ENCODE measurements at regions not wholly inside any gene's neighbourhood (a gene's known extent, or its start where the extent isn't known, plus 50 kb on each side); places are given as distances from the start of the nearest gene placed in this dataset.
A peak's percentile ranks its signal among the peaks of the same experiment; 100 is the strongest.

DNA sequence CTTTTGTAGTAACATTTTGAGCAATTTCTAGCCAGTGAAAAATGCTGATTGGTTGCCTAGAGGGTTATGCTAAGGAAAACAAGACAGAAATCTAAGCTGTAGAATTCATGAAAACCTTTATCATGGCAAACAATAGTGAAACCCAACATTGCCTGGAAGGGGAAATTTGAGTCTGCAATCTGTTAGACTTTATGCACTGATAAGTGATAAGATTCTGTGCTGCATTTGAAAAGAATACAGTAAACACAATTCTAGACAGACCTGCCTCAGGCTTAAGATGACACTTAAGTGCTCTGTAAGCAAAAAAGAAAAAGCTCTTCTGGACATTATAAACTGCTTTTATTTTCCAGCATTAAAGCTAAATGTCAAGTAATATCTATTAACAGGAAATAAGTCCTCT, 519.3 kb downstream of the ISL1 start:
- Histone ChIP-seq H3K4me3 (ENCODE audit: low read depth, low read length) (no peak overlapping the region), H3K27me3 (ENCODE audit: control insufficient read depth, insufficient read depth, low read length) (no peaks in the 10 kb centered on the region), H3K9ac (ENCODE audit: low read length) (no peak overlapping the region), H3K4me1 (ENCODE audit: control insufficient read depth, insufficient read depth, low read length) (no peaks in the 10 kb centered on the region), H3K27ac (ENCODE audit: low read depth, low read length) (no peak overlapping the region), H3K36me3 (ENCODE audit: control insufficient read depth, insufficient read depth, low read length) (no peaks in the 10 kb centered on the region), H3K9me3 (ENCODE audit: control insufficient read depth, insufficient read depth, low read depth, low read length) (no peaks in the 10 kb centered on the region)

DNA sequence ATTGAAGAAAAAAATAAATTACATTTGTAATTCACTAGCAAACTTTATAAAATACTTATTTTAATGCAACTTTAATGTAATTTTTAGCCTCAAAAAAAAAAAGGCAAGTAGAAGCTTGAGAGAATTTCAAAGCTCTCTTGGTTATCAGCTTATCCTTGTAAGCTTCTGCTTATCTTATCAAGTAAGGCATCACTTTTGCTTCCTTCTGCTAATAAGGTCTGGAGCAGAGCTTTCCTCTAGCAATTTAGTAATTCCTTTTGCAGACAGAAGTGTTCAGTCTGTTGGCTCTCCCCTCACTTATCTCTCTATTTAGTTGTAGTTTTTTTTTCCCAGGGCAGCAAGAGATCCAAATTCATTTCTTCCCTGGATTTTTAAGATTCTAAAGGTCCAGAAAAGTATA, 525.0 kb downstream of the ISL1 start:
- no peak overlapping the region for H3K4me3 ChIP-seq (ENCODE audit: low read depth, low read length)
- no peaks in the 10 kb centered on the region for H3K9me3 ChIP-seq (ENCODE audit: control insufficient read depth, insufficient read depth, low read depth, low read length)
- H3K4me1 ChIP-seq (ENCODE audit: control insufficient read depth, insufficient read depth, low read length) = no peaks in the 10 kb centered on the region; the same call in 1 of the 2 replicates
- peak overlapping the region; percentile 57; the same call in 1 of the 2 replicates for H3K27ac ChIP-seq (ENCODE audit: low read depth, low read length)
- no peaks in the 10 kb centered on the region for H3K36me3 ChIP-seq (ENCODE audit: control insufficient read depth, insufficient read depth, low read length)
- no peak overlapping the region for H3K9ac ChIP-seq (ENCODE audit: low read length)
- no peaks in the 10 kb centered on the region for H3K27me3 ChIP-seq (ENCODE audit: control insufficient read depth, insufficient read depth, low read length)

DNA sequence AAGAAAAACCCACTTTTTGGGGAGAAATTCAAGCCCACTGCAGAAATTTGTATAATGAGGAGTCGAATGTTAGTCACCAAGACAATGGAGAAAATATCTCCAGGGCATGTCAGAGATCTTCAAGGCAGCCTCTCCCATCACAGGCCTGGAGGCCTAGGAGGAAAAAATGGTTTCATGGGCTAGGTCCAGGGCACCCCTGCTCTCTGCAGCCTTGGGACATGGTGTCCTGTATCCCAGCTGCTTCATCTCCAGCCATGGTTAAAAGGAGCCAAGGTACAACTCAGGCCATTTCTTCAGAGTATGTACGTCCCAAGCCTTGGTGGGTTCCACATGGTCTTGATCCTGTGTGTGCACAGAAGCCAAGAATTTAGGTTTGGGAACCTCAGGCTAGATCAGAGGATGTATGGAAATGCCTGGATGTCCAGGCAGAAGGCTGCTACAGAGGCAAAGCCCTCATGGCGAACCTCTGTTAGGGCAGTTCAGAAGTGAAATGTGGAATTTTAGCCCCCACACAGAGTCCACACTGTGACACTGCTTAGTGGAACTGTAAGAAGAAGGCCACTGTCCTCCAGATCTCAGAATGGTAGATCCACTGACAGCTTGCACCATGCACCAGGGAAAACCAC, 561.4 kb downstream of the ISL1 start:
- Histone ChIP-seq H3K4me1 (ENCODE audit: control insufficient read depth, insufficient read depth, low read length) (no peaks in the 10 kb centered on the region), H3K4me3 (ENCODE audit: low read depth, low read length) (no peak overlapping the region), H3K27me3 (ENCODE audit: control insufficient read depth, insufficient read depth, low read length) (no peaks in the 10 kb centered on the region), H3K27ac (ENCODE audit: low read depth, low read length) (no peak overlapping the region), H3K9me3 (ENCODE audit: control insufficient read depth, insufficient read depth, low read depth, low read length) (peaks cover 43% of the 10 kb centered on the region), H3K36me3 (ENCODE audit: control insufficient read depth, insufficient read depth, low read length) (no peaks in the 10 kb centered on the region), H3K9ac (ENCODE audit: low read length) (no peak overlapping the region)

DNA sequence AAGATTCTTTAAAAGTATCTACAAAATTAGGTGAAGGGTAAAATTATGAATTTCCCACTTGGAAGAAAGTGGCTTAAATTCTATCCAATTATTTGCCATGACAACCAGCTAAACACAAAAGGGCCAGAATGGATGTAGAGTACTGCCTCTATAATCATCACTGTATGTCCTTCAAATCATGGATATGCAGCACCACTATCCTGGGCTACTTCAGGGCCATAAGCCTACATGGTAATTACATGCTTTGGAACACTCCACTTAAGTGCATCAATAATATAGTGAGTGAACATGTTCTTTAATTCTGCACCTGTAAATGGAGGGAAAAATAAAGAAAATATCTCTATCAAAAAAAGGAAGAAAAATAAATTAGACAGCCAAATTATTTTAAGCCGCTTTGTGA, 575.2 kb downstream of the ISL1 start:
- Histone ChIP-seq H3K9ac (ENCODE audit: low read length) (no peak overlapping the region), H3K27me3 (ENCODE audit: control insufficient read depth, insufficient read depth, low read length) (no peaks in the 10 kb centered on the region), H3K36me3 (ENCODE audit: control insufficient read depth, insufficient read depth, low read length) (no peaks in the 10 kb centered on the region)

DNA sequence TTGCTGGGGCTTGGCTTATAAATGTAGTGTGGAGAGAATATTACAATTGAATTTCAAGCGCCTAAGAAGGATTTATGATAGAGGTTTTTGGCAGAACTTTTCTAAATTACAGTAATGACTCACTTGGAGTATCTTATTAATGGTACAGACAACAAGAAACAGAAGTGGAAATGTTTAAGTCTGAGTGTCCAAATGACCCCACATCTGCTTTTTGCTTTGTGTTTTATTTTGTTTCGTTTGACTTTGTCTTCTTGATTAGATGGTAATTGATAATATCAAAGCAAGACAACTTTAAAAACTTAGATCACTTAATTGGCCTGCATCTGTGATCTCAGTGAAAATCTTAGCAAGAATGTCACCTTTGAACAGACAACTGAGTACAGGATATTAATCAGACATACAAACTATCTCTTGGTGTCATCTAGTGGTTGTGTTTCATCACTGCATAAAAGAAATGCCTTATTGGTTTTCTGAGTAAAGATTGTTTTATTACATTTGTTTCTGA, 577.4 kb downstream of the ISL1 start:
- Histone ChIP-seq H3K4me1 (ENCODE audit: control insufficient read depth, insufficient read depth, low read length) (no peaks in the 10 kb centered on the region), H3K9me3 (ENCODE audit: control insufficient read depth, insufficient read depth, low read depth, low read length) (no peaks in the 10 kb centered on the region), H3K4me3 (ENCODE audit: low read depth, low read length) (no peak overlapping the region), H3K36me3 (ENCODE audit: control insufficient read depth, insufficient read depth, low read length) (no peaks in the 10 kb centered on the region), H3K9ac (ENCODE audit: low read length) (no peak overlapping the region), H3K27me3 (ENCODE audit: control insufficient read depth, insufficient read depth, low read length) (no peaks in the 10 kb centered on the region), H3K27ac (ENCODE audit: low read depth, low read length) (no peak overlapping the region)

More for the DNA sequence above, 575.2 kb downstream of the ISL1 start:
- Histone ChIP-seq H3K9me3 (ENCODE audit: control insufficient read depth, insufficient read depth, low read depth, low read length) (no peaks in the 10 kb centered on the region), H3K4me3 (ENCODE audit: low read depth, low read length) (no peak overlapping the region), H3K4me1 (ENCODE audit: control insufficient read depth, insufficient read depth, low read length) (no peaks in the 10 kb centered on the region), H3K27ac (ENCODE audit: low read depth, low read length) (no peak overlapping the region)

DNA sequence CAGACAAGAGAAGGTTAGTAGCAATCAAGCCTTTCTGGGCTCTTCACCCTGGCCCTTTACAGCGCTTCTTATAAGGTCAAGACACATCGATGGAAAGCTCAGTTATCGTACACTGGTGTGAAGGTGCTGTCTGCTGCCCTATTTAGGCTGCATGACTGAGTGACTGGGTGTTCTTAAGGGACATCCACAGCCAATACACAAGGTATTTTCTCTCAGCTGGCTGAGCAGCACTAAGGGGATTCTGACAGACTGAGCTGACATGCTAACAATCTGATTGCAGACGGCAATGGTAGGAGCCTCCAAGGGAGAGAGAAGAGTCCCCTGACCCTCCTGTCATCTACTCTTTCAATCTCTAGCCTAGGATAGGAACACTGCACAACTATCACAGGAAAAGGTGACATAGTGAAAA, 577.9 kb downstream of the ISL1 start:
- no peak overlapping the region for H3K9ac ChIP-seq (ENCODE audit: low read length)
- no peaks in the 10 kb centered on the region for H3K27me3 ChIP-seq (ENCODE audit: control insufficient read depth, insufficient read depth, low read length)
- no peak overlapping the region for H3K4me3 ChIP-seq (ENCODE audit: low read depth, low read length)
- H3K4me1 ChIP-seq (ENCODE audit: control insufficient read depth, insufficient read depth, low read length) = no peaks in the 10 kb centered on the region
- no peaks in the 10 kb centered on the region for H3K36me3 ChIP-seq (ENCODE audit: control insufficient read depth, insufficient read depth, low read length)
- H3K27ac ChIP-seq (ENCODE audit: low read depth, low read length) = no peak overlapping the region
- H3K9me3 ChIP-seq (ENCODE audit: control insufficient read depth, insufficient read depth, low read depth, low read length) = no peaks in the 10 kb centered on the region

DNA sequence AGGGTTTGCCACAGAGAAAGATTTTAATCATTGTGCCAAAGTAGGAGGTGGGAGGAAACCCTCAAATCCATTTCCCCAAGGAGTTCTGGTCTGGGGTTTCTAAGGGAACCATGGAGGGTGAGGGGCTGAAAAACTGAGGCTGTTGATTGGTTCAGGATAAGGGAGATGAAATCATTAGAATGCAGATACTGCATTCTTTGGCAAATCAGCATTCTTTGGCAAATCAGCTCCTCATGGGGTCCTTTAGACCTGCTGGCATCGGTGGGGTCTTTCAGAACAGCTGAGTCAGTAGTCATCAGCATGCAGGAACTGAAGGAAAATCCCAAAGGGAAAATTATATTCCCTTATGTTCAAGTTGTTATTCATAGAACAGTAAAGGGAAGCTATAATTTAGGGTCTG, 585.5 kb downstream of the ISL1 start:
- Histone ChIP-seq H3K4me3 (ENCODE audit: low read depth, low read length) (no peak overlapping the region), H3K27me3 (ENCODE audit: control insufficient read depth, insufficient read depth, low read length) (no peaks in the 10 kb centered on the region), H3K9me3 (ENCODE audit: control insufficient read depth, insufficient read depth, low read depth, low read length) (no peaks in the 10 kb centered on the region), H3K36me3 (ENCODE audit: control insufficient read depth, insufficient read depth, low read length) (no peaks in the 10 kb centered on the region), H3K9ac (ENCODE audit: low read length) (no peak overlapping the region), H3K4me1 (ENCODE audit: control insufficient read depth, insufficient read depth, low read length) (peaks cover 11% of the 10 kb centered on the region), H3K27ac (ENCODE audit: low read depth, low read length) (no peak overlapping the region)

DNA sequence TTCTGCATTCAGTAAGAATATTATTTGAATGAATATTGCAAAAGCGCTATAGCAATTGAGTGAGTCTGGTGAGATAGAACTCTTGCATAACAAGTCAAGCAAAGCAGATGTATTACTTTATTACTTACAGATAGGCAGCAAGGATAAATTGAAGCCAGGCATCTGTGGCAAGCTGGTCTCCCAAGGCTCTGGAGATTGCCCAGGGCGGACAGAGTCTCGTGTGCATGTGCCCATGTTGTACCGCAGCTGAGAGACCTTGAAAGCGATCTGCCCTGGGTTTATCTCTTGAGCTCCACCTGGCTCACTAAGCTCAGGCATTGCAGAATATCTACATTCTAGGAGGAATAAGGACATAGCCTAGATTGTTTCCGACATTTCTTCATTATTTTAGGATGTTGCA, 591.6 kb downstream of the ISL1 start:
- Histone ChIP-seq H3K4me3 (ENCODE audit: low read depth, low read length) (no peak overlapping the region), H3K36me3 (ENCODE audit: control insufficient read depth, insufficient read depth, low read length) (no peaks in the 10 kb centered on the region), H3K9me3 (ENCODE audit: control insufficient read depth, insufficient read depth, low read depth, low read length) (no peaks in the 10 kb centered on the region), H3K4me1 (ENCODE audit: control insufficient read depth, insufficient read depth, low read length) (no peaks in the 10 kb centered on the region), H3K27ac (ENCODE audit: low read depth, low read length) (no peak overlapping the region), H3K9ac (ENCODE audit: low read length) (no peak overlapping the region), H3K27me3 (ENCODE audit: control insufficient read depth, insufficient read depth, low read length) (no peaks in the 10 kb centered on the region)

DNA sequence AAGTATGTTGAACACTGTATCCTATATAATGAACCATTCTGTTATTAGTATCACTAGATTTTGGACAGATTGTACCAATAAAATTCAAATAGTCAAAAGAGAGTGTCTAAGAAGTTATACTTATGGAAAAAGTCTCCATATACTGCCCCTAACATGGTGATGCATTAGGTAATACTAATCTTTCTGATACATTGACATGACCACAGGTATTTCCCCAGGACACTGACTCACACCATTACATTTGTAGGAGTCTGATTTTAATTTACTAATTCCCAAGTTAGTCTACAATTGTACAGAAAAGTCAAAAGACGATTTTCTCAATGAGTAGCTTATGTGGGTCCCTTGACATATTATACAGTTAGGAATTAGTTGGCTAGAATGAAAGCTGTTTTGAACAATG, 593.8 kb downstream of the ISL1 start:
- no peaks in the 10 kb centered on the region for H3K9me3 ChIP-seq (ENCODE audit: control insufficient read depth, insufficient read depth, low read depth, low read length)
- H3K4me1 ChIP-seq (ENCODE audit: control insufficient read depth, insufficient read depth, low read length) = no peaks in the 10 kb centered on the region
- no peak overlapping the region for H3K27ac ChIP-seq (ENCODE audit: low read depth, low read length)
- no peaks in the 10 kb centered on the region for H3K36me3 ChIP-seq (ENCODE audit: control insufficient read depth, insufficient read depth, low read length)
- no peak overlapping the region for H3K4me3 ChIP-seq (ENCODE audit: low read depth, low read length)
- H3K9ac ChIP-seq (ENCODE audit: low read length) = no peak overlapping the region
- no peaks in the 10 kb centered on the region for H3K27me3 ChIP-seq (ENCODE audit: control insufficient read depth, insufficient read depth, low read length)

DNA sequence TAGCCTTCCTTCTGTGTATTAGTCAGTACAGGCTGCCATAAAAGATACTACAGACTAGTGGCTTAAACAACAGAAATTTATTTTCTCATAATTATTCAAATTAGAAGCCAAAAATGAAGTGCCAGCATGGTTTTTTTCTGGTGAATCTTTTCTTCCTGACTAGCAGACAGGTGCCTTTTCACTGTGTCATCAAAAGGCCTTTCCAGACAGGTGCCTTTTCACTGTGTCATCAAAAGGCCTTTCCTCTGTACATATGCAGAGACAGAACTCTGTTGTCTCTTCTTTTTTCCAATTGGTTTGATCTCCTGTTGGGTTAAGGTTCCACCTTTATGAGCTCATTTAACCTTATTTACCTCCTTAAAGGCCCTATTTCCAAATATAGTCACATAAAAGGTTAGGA, 599.9 kb downstream of the ISL1 start:
- no peaks in the 10 kb centered on the region for H3K9me3 ChIP-seq (ENCODE audit: control insufficient read depth, insufficient read depth, low read depth, low read length)
- H3K36me3 ChIP-seq (ENCODE audit: control insufficient read depth, insufficient read depth, low read length) = no peaks in the 10 kb centered on the region
- no peak overlapping the region for H3K27ac ChIP-seq (ENCODE audit: low read depth, low read length)

DNA sequence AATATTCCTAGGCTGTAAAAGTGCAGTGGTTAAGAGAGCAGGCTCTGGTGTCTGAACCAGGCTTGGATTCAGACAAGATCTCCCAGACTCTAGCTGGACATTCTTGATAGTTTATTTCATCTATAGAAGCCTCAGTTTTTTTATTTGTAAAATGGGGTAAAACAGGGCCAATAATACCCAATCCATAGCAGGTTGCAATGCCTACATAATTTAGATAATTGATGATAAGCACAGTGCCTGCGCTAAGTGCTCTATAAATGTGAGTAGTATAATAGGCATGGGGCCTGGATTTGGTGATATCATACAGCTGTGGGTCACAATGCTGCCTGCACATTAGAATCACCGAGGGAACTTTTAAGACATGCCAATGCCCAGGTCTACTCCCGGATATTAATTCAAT, 603.5 kb downstream of the ISL1 start:
- no peak overlapping the region for H3K27ac ChIP-seq (ENCODE audit: low read depth, low read length)
- H3K27me3 ChIP-seq (ENCODE audit: control insufficient read depth, insufficient read depth, low read length) = no peaks in the 10 kb centered on the region
- no peaks in the 10 kb centered on the region for H3K36me3 ChIP-seq (ENCODE audit: control insufficient read depth, insufficient read depth, low read length)
- no peak overlapping the region for H3K9ac ChIP-seq (ENCODE audit: low read length)
- H3K4me3 ChIP-seq (ENCODE audit: low read depth, low read length) = no peak overlapping the region
- no peaks in the 10 kb centered on the region for H3K4me1 ChIP-seq (ENCODE audit: control insufficient read depth, insufficient read depth, low read length)
- no peaks in the 10 kb centered on the region for H3K9me3 ChIP-seq (ENCODE audit: control insufficient read depth, insufficient read depth, low read depth, low read length)

More for the DNA sequence above, 599.9 kb downstream of the ISL1 start:
- Histone ChIP-seq H3K9ac (ENCODE audit: low read length) (no peak overlapping the region), H3K27me3 (ENCODE audit: control insufficient read depth, insufficient read depth, low read length) (no peaks in the 10 kb centered on the region), H3K4me1 (ENCODE audit: control insufficient read depth, insufficient read depth, low read length) (no peaks in the 10 kb centered on the region), H3K4me3 (ENCODE audit: low read depth, low read length) (no peak overlapping the region)
